Right lobe of liver (tissue), 4 donors: ENCODE measurements at regions not wholly inside any gene's neighbourhood (a gene's known extent, or its start where the extent isn't known, plus 50 kb on each side); places are given as distances from the start of the nearest gene placed in this dataset.

ENCODE experiments used
- POLR2A ChIP-seq: fragments of 450-650 bp; IDR thresholded peaks from one replicate; pipeline ENCODE4 v1.6.1; 2017; ENCODE audit warnings: antibody characterized with exemption, mild to moderate bottlenecking
- TF ChIP-seq, protein P1 (sequence below), 4 donors: fragments of 200-600 bp in 3 of 4; fragments of 450-650 bp in 1 of 4; IDR thresholded peaks; one replicate each; pipeline versions ENCODE4 v1.5.1 to v1.8.0; 2016 to 2022; ENCODE audit warnings: antibody characterized with exemption in 4 of 4, mild to moderate bottlenecking in 2 of 4
- donor health status: DM: no; HTN: no; CAD: no.
- donor health status: DM: no; HTN: no; CAD: no.
- donor health status: DM: no; HTN: yes; CAD: no.

DNA sequence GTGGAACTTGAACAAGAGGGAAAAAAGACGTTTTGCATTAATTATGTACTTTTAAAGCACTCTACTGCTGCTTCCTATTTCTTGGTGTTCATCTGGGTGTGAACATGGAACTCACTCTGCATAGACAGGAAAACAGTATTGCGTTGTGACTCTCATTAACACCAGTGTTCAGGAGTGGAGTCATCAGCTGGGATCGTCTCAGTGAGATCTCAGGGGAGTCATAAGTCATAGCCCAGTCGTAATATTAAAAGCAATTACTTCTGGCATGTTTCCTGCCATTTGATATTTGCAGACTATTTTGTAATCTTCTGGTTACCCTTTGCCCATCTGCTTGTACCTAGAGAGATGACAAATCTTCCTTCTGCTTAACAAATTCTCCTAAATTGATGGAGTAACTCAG, 462.0 kb upstream of the ATP11B start:
- TF ChIP-seq, protein P1, sequence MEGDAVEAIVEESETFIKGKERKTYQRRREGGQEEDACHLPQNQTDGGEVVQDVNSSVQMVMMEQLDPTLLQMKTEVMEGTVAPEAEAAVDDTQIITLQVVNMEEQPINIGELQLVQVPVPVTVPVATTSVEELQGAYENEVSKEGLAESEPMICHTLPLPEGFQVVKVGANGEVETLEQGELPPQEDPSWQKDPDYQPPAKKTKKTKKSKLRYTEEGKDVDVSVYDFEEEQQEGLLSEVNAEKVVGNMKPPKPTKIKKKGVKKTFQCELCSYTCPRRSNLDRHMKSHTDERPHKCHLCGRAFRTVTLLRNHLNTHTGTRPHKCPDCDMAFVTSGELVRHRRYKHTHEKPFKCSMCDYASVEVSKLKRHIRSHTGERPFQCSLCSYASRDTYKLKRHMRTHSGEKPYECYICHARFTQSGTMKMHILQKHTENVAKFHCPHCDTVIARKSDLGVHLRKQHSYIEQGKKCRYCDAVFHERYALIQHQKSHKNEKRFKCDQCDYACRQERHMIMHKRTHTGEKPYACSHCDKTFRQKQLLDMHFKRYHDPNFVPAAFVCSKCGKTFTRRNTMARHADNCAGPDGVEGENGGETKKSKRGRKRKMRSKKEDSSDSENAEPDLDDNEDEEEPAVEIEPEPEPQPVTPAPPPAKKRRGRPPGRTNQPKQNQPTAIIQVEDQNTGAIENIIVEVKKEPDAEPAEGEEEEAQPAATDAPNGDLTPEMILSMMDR (IDR thresholded peaks at IDR 0.05): no peak
- TF ChIP-seq POLR2A: no peak
